ENCODE measurements at regions not wholly inside any gene's neighbourhood (a gene's known extent, or its start where the extent isn't known, plus 50 kb on each side); places are given as distances from the start of the nearest gene placed in this dataset.
A peak's percentile ranks its signal among the peaks of the same experiment; 100 is the strongest.

DNA sequence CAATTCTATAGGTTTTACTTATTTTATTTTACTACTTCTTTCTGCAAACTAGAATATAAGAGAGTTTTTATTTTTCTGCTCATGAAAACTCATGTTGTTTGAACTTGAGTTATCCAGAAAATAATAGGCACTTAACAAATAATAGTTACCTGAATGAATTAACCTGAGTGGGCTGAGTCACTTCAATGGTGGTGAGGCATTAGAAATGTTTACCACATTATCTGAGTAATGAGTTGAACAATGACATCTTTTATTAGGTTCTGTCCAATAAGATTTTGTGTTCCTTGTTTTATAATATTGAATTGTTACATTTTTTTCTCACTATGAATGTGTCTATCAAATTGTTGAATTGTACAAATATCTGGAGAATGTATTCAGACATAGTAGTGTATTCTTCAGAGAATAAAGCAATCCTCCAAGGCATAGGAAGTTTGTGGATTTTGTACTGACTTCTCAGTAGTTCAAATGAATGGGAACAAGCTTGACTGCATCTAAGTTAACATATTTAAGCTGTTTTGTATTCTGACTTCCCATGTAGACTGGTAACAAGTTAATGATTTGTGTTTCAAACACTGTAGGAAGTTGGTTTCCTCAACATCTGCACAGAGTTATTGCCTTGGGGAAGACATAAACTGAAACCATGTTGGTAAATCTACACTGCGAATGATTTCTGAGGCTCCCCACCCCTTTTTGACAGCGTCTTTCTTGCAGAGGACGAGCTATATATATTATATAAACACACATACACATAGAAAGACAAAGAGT, 1808.9 kb upstream of the TENM3 start:
- DNase-seq (ENCODE audit: low read depth, low spot score): no peak
- no peak overlapping the region for H3K4me3 ChIP-seq (ENCODE audit: low read depth, low read length)
- TF ChIP-seq, protein P1, sequence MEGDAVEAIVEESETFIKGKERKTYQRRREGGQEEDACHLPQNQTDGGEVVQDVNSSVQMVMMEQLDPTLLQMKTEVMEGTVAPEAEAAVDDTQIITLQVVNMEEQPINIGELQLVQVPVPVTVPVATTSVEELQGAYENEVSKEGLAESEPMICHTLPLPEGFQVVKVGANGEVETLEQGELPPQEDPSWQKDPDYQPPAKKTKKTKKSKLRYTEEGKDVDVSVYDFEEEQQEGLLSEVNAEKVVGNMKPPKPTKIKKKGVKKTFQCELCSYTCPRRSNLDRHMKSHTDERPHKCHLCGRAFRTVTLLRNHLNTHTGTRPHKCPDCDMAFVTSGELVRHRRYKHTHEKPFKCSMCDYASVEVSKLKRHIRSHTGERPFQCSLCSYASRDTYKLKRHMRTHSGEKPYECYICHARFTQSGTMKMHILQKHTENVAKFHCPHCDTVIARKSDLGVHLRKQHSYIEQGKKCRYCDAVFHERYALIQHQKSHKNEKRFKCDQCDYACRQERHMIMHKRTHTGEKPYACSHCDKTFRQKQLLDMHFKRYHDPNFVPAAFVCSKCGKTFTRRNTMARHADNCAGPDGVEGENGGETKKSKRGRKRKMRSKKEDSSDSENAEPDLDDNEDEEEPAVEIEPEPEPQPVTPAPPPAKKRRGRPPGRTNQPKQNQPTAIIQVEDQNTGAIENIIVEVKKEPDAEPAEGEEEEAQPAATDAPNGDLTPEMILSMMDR (IDR thresholded peaks at IDR 0.05; ENCODE audit: low read depth, low read length): no peak
- in situ Hi-C loops (cut with HindIII; ENCODE audit: low sequenced_read_pairs): no loop called here

DNA sequence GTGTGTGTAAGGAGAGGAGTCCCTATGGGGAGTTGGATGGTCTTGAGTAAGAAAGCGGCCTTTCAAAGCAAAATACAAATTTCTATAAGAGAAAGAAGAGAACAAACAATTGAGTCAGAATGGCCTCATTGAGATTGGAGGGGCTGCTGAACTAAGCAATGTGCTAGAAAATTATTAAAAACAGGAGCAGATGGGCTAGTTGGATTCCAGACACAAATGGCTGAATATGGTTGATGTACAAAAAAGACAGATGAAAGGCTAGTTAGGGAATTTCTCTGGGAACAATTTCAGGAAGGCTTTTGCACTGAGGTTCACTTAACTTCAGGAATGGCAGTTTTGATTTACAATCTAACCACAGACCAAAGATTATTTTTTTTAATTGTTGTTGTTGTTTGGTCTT, 1806.8 kb upstream of the TENM3 start:
- TF ChIP-seq, protein P1 (IDR thresholded peaks at IDR 0.05; ENCODE audit: low read depth, low read length): no peak
- in situ Hi-C loops (cut with HindIII; ENCODE audit: low sequenced_read_pairs): no loop called here
- no peak overlapping the region for H3K4me3 ChIP-seq (ENCODE audit: low read depth, low read length)
- no peak for DNase-seq (ENCODE audit: low read depth, low spot score)

GRCh38 chr4:180437601-180438000, 1805.6 kb upstream of the TENM3 start:
- DNase-seq (ENCODE audit: low read depth, low spot score): no peak

GRCh38 chr4:180448306-180448705, 1794.9 kb upstream of the TENM3 start:
- in situ Hi-C loops (cut with HindIII; ENCODE audit: low sequenced_read_pairs): no loop called here
- TF ChIP-seq, protein P1 (IDR thresholded peaks at IDR 0.05; ENCODE audit: low read depth, low read length): no peak
- no peak overlapping the region for H3K4me3 ChIP-seq (ENCODE audit: low read depth, low read length)
- DNase-seq (ENCODE audit: low read depth, low spot score): no peak

More at GRCh38 chr4:180437601-180438000, 1805.6 kb upstream of the TENM3 start:
- TF ChIP-seq, protein P1 (IDR thresholded peaks at IDR 0.05; ENCODE audit: low read depth, low read length): no peak
- H3K4me3 ChIP-seq (ENCODE audit: low read depth, low read length): no peak overlapping the region
- in situ Hi-C loops (cut with HindIII; ENCODE audit: low sequenced_read_pairs): no loop called here

DNA sequence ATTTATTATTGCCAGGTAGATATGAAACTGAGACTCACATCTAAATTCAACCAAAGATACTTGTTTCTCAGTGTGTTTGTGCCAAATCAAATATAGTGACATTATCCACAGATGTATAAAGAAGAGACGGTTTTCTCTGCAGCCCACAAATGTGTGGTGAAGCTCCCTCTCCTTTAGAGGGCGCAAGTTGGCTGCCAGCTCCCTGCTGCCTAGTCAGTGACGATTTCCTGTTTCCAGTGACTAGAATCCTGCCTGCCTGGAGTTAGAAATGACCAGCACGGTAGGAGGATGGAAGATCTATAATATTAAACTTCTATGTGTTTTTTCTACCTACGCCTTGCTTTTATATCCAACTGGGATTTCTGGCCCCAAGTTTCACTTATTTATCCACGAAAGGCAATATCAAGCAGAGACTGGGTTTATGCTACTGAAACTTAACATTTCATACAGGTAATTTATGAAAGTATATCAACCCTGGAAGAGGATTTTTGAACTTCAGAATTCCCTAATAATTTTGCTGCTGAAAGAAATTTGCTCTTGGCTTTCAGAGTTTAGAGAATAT, 1793.7 kb upstream of the TENM3 start:
- H3K4me3 ChIP-seq (ENCODE audit: low read depth, low read length): no peak overlapping the region
- in situ Hi-C loops (cut with HindIII; ENCODE audit: low sequenced_read_pairs): no loop called here
- TF ChIP-seq, protein P1 (IDR thresholded peaks at IDR 0.05; ENCODE audit: low read depth, low read length): peak; percentile 54
- DNase-seq (ENCODE audit: low read depth, low spot score): peak; percentile 24

DNA sequence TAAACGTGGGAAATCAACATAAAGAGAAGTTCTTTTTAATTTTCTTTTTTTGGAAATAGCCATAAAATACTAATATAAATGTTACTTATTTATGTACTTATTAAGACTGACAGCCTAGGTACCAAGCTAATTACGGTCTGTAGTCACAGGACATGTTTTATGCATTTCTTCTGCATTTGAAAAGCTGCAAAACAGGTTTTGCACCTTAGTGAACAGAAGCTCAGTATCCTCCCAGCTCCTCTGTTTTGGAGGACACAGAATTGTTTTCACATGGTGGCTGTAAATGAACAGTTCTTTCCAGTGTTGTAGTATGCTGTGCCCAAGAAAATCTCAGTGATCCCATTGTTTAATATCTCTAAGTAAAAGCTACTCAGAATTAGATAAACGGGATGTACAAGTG, 1788.0 kb upstream of the TENM3 start:
- TF ChIP-seq, protein P1 (IDR thresholded peaks at IDR 0.05; ENCODE audit: low read depth, low read length): no peak
- DNase-seq (ENCODE audit: low read depth, low spot score): no peak
- in situ Hi-C loops (cut with HindIII; ENCODE audit: low sequenced_read_pairs): no loop called here
- no peak overlapping the region for H3K4me3 ChIP-seq (ENCODE audit: low read depth, low read length)

Measured in astrocyte of the spinal cord (primary cell).